Adrenal gland (tissue), 5 donors: ENCODE measurements at regions not wholly inside any gene's neighbourhood (a gene's known extent, or its start where the extent isn't known, plus 50 kb on each side); places are given as distances from the start of the nearest gene placed in this dataset.

Experiments
- CTCF ChIP-seq, 6 experiments: fragments of 450-650 bp in 4 of 6; fragments of 200-600 bp in 2 of 6; sonication (generic) in 1 of 6; IDR thresholded peaks; 1 replicate in 5 of 6; 2 replicates in 1 of 6; pipeline versions ENCODE4 v1.5.1 to v1.8.0; 2016 to 2021; ENCODE audit warnings: antibody characterized with exemption in 6 of 6, mild to moderate bottlenecking in 2 of 6, moderate library complexity in 1 of 6
- POLR2A ChIP-seq, 2 donors: fragments of 450-650 bp; IDR thresholded peaks; one replicate each; pipeline ENCODE4 v1.6.1; 2017; ENCODE audit warnings: antibody characterized with exemption in 2 of 2, mild to moderate bottlenecking in 2 of 2, moderate library complexity in 1 of 2
- donor health status: DM: no; HTN: no; CAD: no.

GRCh38 chr2:144030791-144031190 lies 489.1 kb downstream of the ZEB2 start:
- TF ChIP-seq POLR2A (IDR thresholded peaks at IDR 0.05) (no peak), CTCF (IDR thresholded peaks at IDR 0.05) (no peak)
